Stomach (tissue), 4 donors: ENCODE measurements at regions not wholly inside any gene's neighbourhood (a gene's known extent, or its start where the extent isn't known, plus 50 kb on each side); places are given as distances from the start of the nearest gene placed in this dataset.

Experiments
- POLR2A ChIP-seq, 4 donors: fragments of 450-650 bp; IDR thresholded peaks; one replicate each; pipeline ENCODE4 v1.6.1; 2016; ENCODE audit warnings: antibody characterized with exemption in 4 of 4, control low read depth in 2 of 4, mild to moderate bottlenecking in 1 of 4, moderate library complexity in 1 of 4
- TF ChIP-seq, protein P1 (sequence below), 7 experiments: fragments of 450-650 bp in 4 of 7; fragments of 200-600 bp in 3 of 7; sonication (generic) in 3 of 7; IDR thresholded peaks; one replicate each; pipeline ENCODE4 v1.5.1; 2016 to 2019; ENCODE audit warnings: antibody characterized with exemption in 7 of 7, control low read depth in 2 of 7, mild to moderate bottlenecking in 1 of 7

DNA sequence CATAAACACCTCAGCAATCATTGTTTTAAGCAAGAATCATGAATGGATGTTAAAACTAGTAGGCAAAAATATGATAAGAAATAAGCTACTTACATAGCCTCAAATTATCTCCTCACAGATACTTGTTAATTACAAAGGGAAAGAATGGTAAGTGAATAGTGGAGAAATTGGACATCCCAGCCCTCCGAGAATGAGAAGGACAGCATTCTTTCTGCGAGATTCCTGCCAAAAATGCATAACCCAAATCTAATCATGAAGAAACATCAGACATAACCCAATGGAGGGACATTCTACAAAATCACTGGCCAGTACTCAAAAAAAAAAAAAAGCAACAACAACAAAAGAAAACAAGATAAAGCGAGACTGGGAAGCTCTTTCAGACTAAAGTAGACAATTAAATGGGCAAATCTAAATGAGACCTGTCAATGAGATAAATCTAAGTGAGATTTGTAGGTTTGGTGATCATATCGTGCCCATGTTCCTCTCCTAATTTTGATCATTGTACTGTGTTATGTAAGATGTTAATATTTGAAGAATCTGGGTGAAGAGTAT lies 57.9 kb upstream of the GLI2 start:
- TF ChIP-seq, protein P1, sequence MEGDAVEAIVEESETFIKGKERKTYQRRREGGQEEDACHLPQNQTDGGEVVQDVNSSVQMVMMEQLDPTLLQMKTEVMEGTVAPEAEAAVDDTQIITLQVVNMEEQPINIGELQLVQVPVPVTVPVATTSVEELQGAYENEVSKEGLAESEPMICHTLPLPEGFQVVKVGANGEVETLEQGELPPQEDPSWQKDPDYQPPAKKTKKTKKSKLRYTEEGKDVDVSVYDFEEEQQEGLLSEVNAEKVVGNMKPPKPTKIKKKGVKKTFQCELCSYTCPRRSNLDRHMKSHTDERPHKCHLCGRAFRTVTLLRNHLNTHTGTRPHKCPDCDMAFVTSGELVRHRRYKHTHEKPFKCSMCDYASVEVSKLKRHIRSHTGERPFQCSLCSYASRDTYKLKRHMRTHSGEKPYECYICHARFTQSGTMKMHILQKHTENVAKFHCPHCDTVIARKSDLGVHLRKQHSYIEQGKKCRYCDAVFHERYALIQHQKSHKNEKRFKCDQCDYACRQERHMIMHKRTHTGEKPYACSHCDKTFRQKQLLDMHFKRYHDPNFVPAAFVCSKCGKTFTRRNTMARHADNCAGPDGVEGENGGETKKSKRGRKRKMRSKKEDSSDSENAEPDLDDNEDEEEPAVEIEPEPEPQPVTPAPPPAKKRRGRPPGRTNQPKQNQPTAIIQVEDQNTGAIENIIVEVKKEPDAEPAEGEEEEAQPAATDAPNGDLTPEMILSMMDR (IDR thresholded peaks at IDR 0.05) = no peak
- TF ChIP-seq POLR2A (IDR thresholded peaks at IDR 0.05) = no peak
